NT2/D1 (cell line): ENCODE measurements at regions not wholly inside any gene's neighbourhood (a gene's known extent, or its start where the extent isn't known, plus 50 kb on each side); places are given as distances from the start of the nearest gene placed in this dataset.

Experiments
- SUZ12 ChIP-seq: IDR thresholded peaks from 2 replicates; pipeline ENCODE4 v1.6.1; 2011; ENCODE audit not compliant: insufficient read length, insufficient read depth; ENCODE audit errors: extremely low read depth
- YY1 ChIP-seq: IDR thresholded peaks from 2 replicates; pipeline ENCODE4 v1.6.1; 2011; ENCODE audit not compliant: insufficient read length, insufficient read depth
- ZNF274 ChIP-seq: IDR thresholded peaks from 2 replicates; pipeline ENCODE4 v1.6.1; 2011; ENCODE audit warnings: mild to moderate bottlenecking, low read depth, low read length

- TF ChIP-seq SUZ12, result no peak
- no peak for TF ChIP-seq ZNF274
- TF ChIP-seq YY1, result no peak
Measured at GRCh38 chr12:125243811-125244210, 178.6 kb downstream of the AACS start.
